CD14-positive monocyte (primary cell): ENCODE measurements at regions not wholly inside any gene's neighbourhood (a gene's known extent, or its start where the extent isn't known, plus 50 kb on each side); places are given as distances from the start of the nearest gene placed in this dataset.

Experiments
- DNase-seq, 3 donors: peaks; one replicate each; pipeline ENCODE4 v3.0.0-alpha.2; 2011 to 2022
- H2AFZ ChIP-seq: 2 replicates; pipeline ENCODE4 v1.6.0; 2012; ENCODE audit warnings: mild to moderate bottlenecking, low read depth, low read length, inconsistent platforms; ENCODE audit not compliant: insufficient read depth, poor library complexity, severe bottlenecking
- H3K27ac ChIP-seq, 2 donors: 1 replicate in 1 of 2; 2 replicates in 1 of 2; pipeline ENCODE4 v1.5.1; 2012 to 2013; ENCODE audit warnings: low read length in 2 of 2, control low read depth in 1 of 2, inconsistent platforms in 1 of 2, low read depth in 1 of 2, mild to moderate bottlenecking in 1 of 2
- H3K27me3 ChIP-seq, 2 donors: one replicate each; pipeline versions ENCODE4 v1.6.0 to v1.6.1; 2011 to 2013; ENCODE audit warnings: low read length in 2 of 2; ENCODE audit not compliant: control insufficient read depth in 2 of 2, insufficient read depth in 2 of 2
- H3K36me3 ChIP-seq, 2 donors: replicated peaks in 1 of 2; 1 replicate in 1 of 2; 2 replicates in 1 of 2; pipeline versions ENCODE4 v1.5.1 to v1.6.1; 2012 to 2013; ENCODE audit warnings: low read length in 2 of 2, control low read depth in 1 of 2, inconsistent platforms in 1 of 2, mild to moderate bottlenecking in 1 of 2; ENCODE audit not compliant: insufficient read depth in 2 of 2, control insufficient read depth in 1 of 2
- H3K4me1 ChIP-seq, 2 donors: 1 replicate in 1 of 2; 2 replicates in 1 of 2; pipeline versions ENCODE4 v1.5.1 to v1.6.1; 2012 to 2013; ENCODE audit warnings: low read length in 2 of 2, control low read depth in 1 of 2, inconsistent platforms in 1 of 2, mild to moderate bottlenecking in 1 of 2, moderate library complexity in 1 of 2; ENCODE audit not compliant: insufficient read depth in 2 of 2, control insufficient read depth in 1 of 2
- H3K4me2 ChIP-seq: replicated peaks from 2 replicates; pipeline ENCODE3; 2012; ENCODE audit warnings: low read length, moderate library complexity, mild to moderate bottlenecking; ENCODE audit not compliant: poor library complexity, severe bottlenecking; ENCODE audit errors: extremely low read depth
- H3K4me3 ChIP-seq, 3 experiments: fragments of 200-600 bp in 1 of 3; sonication (generic) in 1 of 3; replicated peaks in 1 of 3; 1 replicate in 2 of 3; 2 replicates in 1 of 3; pipeline ENCODE4 v1.5.1; 2011 to 2013; ENCODE audit warnings: low read length in 3 of 3, mild to moderate bottlenecking in 3 of 3, control low read depth in 2 of 3, low read depth in 2 of 3, inconsistent platforms in 1 of 3, moderate library complexity in 1 of 3
- H3K79me2 ChIP-seq: 2 replicates; pipeline ENCODE4 v1.6.0; 2012; ENCODE audit warnings: mild to moderate bottlenecking, control low read depth, inconsistent platforms, low read length, moderate library complexity; ENCODE audit not compliant: insufficient read depth
- H3K9ac ChIP-seq: 2 replicates; pipeline ENCODE4 v1.6.0; 2017; ENCODE audit warnings: low read length, mild to moderate bottlenecking; ENCODE audit not compliant: insufficient read depth, poor library complexity, severe bottlenecking
- H3K9me3 ChIP-seq, 2 donors: replicated peaks in 1 of 2; 1 replicate in 1 of 2; 2 replicates in 1 of 2; pipeline versions ENCODE4 v1.5.1 to v1.6.1; 2012 to 2013; ENCODE audit warnings: low read length in 2 of 2, control low read depth in 1 of 2; ENCODE audit not compliant: control insufficient read depth in 1 of 2, insufficient read depth in 1 of 2
- H4K20me1 ChIP-seq: 2 replicates; pipeline ENCODE4 v1.6.0; 2012; ENCODE audit warnings: mild to moderate bottlenecking, low read length, control low read depth, moderate library complexity; ENCODE audit not compliant: insufficient read depth
- H3K27ac Mint-ChIP-seq, 7 donors: one replicate each; pipeline ENCODE4 v1.8.0; 2020; ENCODE audit warnings: mild to moderate bottlenecking in 7 of 7, mixed read lengths in 7 of 7, moderate library complexity in 6 of 7, inconsistent platforms in 2 of 7
- H3K27me3 Mint-ChIP-seq, 3 donors: one replicate each; pipeline ENCODE4 v1.8.0; 2021 to 2022; ENCODE audit warnings: low read depth in 3 of 3, mild to moderate bottlenecking in 3 of 3, mixed read lengths in 3 of 3, moderate library complexity in 3 of 3, inconsistent platforms in 1 of 3
- H3K36me3 Mint-ChIP-seq, 2 donors: one replicate each; pipeline ENCODE4 v1.8.0; 2020; ENCODE audit warnings: mixed read lengths in 2 of 2, inconsistent platforms in 1 of 2, mild to moderate bottlenecking in 1 of 2
- H3K4me1 Mint-ChIP-seq: one replicate; pipeline ENCODE4 v1.8.0; 2020; ENCODE audit warnings: mild to moderate bottlenecking, mixed read lengths
- H3K4me3 Mint-ChIP-seq, 2 donors: one replicate each; pipeline ENCODE4 v1.8.0; 2020; ENCODE audit warnings: mild to moderate bottlenecking in 2 of 2, mixed read lengths in 2 of 2, moderate library complexity in 1 of 2
- H3K9me3 Mint-ChIP-seq, 7 donors: one replicate each; pipeline ENCODE4 v1.8.0; 2020 to 2022; ENCODE audit warnings: mixed read lengths in 7 of 7, mild to moderate bottlenecking in 6 of 7, moderate library complexity in 6 of 7, inconsistent platforms in 2 of 7
- CTCF ChIP-seq: fragments of 200-600 bp; IDR thresholded peaks from one replicate; pipeline ENCODE4 v1.8.0; 2022; ENCODE audit warnings: antibody characterized with exemption, mild to moderate bottlenecking
- WGBS: methylation state at CpG from one replicate; pipeline ENCODE4 v1.1.5; 2013; ENCODE audit warnings: missing lambda C conversion rate; ENCODE audit not compliant: insufficient coverage; 5-methylcytosine and 5-hydroxymethylcytosine counted together
- intact Hi-C, 2 donors: fragments of 100-400 bp; cut with micrococcal nuclease; formaldehyde crosslinking; loops; one replicate each; pipeline versions ENCODE4 v1.15.0 to v1.15.1; 2023

DNA sequence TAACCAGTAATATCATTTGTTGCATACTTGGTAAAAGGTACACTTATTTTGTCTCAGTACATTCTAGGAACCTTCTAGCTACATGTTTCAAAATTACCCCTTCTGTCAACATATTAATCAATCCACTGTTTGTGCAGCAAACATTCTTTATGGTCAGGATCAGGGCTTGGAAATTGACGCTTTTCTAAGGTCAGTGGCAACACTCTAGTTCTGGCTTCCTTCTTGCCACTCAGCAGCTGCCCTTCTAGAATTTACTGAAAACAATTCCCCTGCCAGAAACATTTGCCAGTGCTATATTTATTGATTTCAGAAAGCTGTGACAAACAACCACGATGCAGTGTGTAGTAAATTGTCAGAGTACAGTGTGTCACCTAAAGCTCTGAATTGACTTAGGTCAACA lies 84.7 kb upstream of the FBXL4 start:
- no peaks in the 10 kb centered on the region for H3K36me3 ChIP-seq
- WGBS, result 50% methylated on average over 1 of the region's 2 CpGs
- TF ChIP-seq CTCF, result no peak
- peaks cover 0 to 6% of the 10 kb centered on the region in 2 donors for H3K9me3 ChIP-seq
- no peak overlapping the region for H3K27ac Mint-ChIP-seq
- no peak overlapping the region for H3K4me3 Mint-ChIP-seq
- no peak overlapping the region for H3K9ac ChIP-seq
- H3K27me3 Mint-ChIP-seq, result peaks cover 0 to 3% (median 0%) of the 10 kb centered on the region in 3 donors
- H3K4me1 ChIP-seq, result no peaks in the 10 kb centered on the region
- H3K9me3 Mint-ChIP-seq, result peaks cover 2 to 6% (median 4%) of the 10 kb centered on the region in 7 donors
- H4K20me1 ChIP-seq, result no peaks in the 10 kb centered on the region
- H3K4me3 ChIP-seq, result no peak overlapping the region
- DNase-seq, result no peak
- H3K27me3 ChIP-seq, result no peaks in the 10 kb centered on the region
- intact Hi-C loops, result no loop called here
- no peak overlapping the region for H2AFZ ChIP-seq
- H3K79me2 ChIP-seq, result no peaks in the 10 kb centered on the region
- H3K27ac ChIP-seq, result no peak overlapping the region
- no peaks in the 10 kb centered on the region for H3K4me1 Mint-ChIP-seq
- no peak overlapping the region for H3K4me2 ChIP-seq
- H3K36me3 Mint-ChIP-seq, result no peaks in the 10 kb centered on the region

DNA sequence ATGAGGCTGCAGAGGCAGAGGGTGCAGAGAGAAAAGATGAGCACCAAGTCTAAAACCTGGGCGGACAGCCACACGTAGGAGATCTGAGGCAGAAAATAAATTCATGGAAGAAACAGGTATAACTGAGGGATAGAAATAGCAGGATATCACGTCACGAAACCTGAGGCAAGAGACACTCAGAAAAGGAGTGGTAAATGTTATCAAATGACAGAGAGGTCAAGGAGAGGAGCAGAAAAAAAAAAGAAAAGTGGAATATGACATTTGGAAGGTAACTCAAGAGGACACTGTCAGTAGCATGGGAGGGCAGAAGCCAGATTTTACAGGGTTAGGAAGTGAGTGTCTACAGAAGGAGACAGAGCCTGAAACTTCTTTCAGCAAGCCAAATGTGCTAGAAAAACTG lies 84.2 kb upstream of the FBXL4 start:
- Histone ChIP-seq H3K9ac (no peak overlapping the region), H3K79me2 (no peaks in the 10 kb centered on the region), H3K36me3 (no peaks in the 10 kb centered on the region), H3K4me2 (no peak overlapping the region), H2AFZ (no peak overlapping the region), H3K27me3 (no peaks in the 10 kb centered on the region), H3K9me3 (peaks cover under 1 to 7% of the 10 kb centered on the region in 2 donors), H4K20me1 (no peaks in the 10 kb centered on the region), H3K4me1 (no peaks in the 10 kb centered on the region), H3K27ac (no peak overlapping the region), H3K4me3 (no peak overlapping the region)
- TF ChIP-seq CTCF, result no peak
- WGBS, result 100% methylated on average over 4 of the region's 4 CpGs
- peak overlapping the region in 1 of 7 donors; percentile 33 for H3K27ac Mint-ChIP-seq
- intact Hi-C loops, result no loop called here
- peaks cover 2 to 9% (median 5%) of the 10 kb centered on the region in 7 donors for H3K9me3 Mint-ChIP-seq
- no peak overlapping the region for H3K4me3 Mint-ChIP-seq
- no peaks in the 10 kb centered on the region for H3K36me3 Mint-ChIP-seq
- no peaks in the 10 kb centered on the region for H3K4me1 Mint-ChIP-seq
- peaks cover 0 to 3% (median 0%) of the 10 kb centered on the region in 3 donors for H3K27me3 Mint-ChIP-seq
- no peak for DNase-seq
